Hepatocyte (in vitro differentiated cells): ENCODE measurements at regions not wholly inside any gene's neighbourhood (a gene's known extent, or its start where the extent isn't known, plus 50 kb on each side); places are given as distances from the start of the nearest gene placed in this dataset.

ENCODE experiments used
- DNase-seq: peaks from one replicate; pipeline ENCODE4 v3.0.0-alpha.2; 2016; ENCODE audit warnings: low spot score
- H2AFZ ChIP-seq: fragments of 200-600 bp; sonication (generic); 2 replicates; pipeline ENCODE4 v1.6.0; 2016; ENCODE audit warnings: antibody characterized with exemption, mild to moderate bottlenecking
- H3K27ac ChIP-seq: fragments of 200-600 bp; sonication (generic); 2 replicates; pipeline ENCODE4 v1.5.1; 2016; ENCODE audit warnings: mild to moderate bottlenecking
- H3K27me3 ChIP-seq: fragments of 200-600 bp; sonication (generic); 2 replicates; pipeline ENCODE4 v1.6.1; 2016
- H3K36me3 ChIP-seq: fragments of 200-600 bp; sonication (generic); replicated peaks from 2 replicates; pipeline ENCODE4 v1.5.1; 2016; ENCODE audit warnings: low read depth; ENCODE audit not compliant: insufficient read depth
- H3K4me1 ChIP-seq: fragments of 200-600 bp; sonication (generic); 2 replicates; pipeline ENCODE4 v1.5.1; 2016; ENCODE audit warnings: mild to moderate bottlenecking, moderate library complexity; ENCODE audit not compliant: insufficient read depth
- H3K4me2 ChIP-seq: fragments of 200-600 bp; sonication (generic); 2 replicates; pipeline ENCODE4 v1.6.0; 2016
- H3K4me3 ChIP-seq: fragments of 200-600 bp; sonication (generic); 2 replicates; pipeline ENCODE4 v1.5.1; 2016; ENCODE audit warnings: mild to moderate bottlenecking
- H3K79me2 ChIP-seq: fragments of 200-600 bp; sonication (generic); 2 replicates; pipeline ENCODE4 v1.6.0; 2017; ENCODE audit warnings: mild to moderate bottlenecking
- H3K9me2 ChIP-seq: fragments of 200-600 bp; sonication (generic); replicated peaks from 2 replicates; pipeline ENCODE4 v1.6.0; 2017; ENCODE audit warnings: mild to moderate bottlenecking; ENCODE audit not compliant: insufficient read depth
- H3K9me3 ChIP-seq: fragments of 200-600 bp; sonication (generic); 2 replicates; pipeline ENCODE4 v1.5.1; 2016; ENCODE audit warnings: low read depth, mild to moderate bottlenecking
- H4K20me1 ChIP-seq: fragments of 200-600 bp; sonication (generic); 2 replicates; pipeline ENCODE4 v1.6.0; 2016; ENCODE audit warnings: mild to moderate bottlenecking; ENCODE audit not compliant: insufficient read depth, poor library complexity, severe bottlenecking
- EZH2 ChIP-seq: fragments of 200-600 bp; sonication (generic); IDR thresholded peaks from 2 replicates; pipeline ENCODE4 v1.6.1; 2016; ENCODE audit warnings: antibody characterized with exemption, mild to moderate bottlenecking, borderline replicate concordance
- EZH2phosphoT487 ChIP-seq: fragments of 200-600 bp; sonication (generic); IDR thresholded peaks from one replicate; pipeline ENCODE4 v1.6.1; 2018; ENCODE audit warnings: antibody characterized with exemption, mild to moderate bottlenecking, low read depth, moderate library complexity; ENCODE audit not compliant: unreplicated experiment, severe bottlenecking
- WGBS: methylation state at CpG from one replicate; pipeline ENCODE4 v1.1.6; 2016; ENCODE audit warnings: low lambda C conversion rate; ENCODE audit errors: missing lambda C conversion rate; 5-methylcytosine and 5-hydroxymethylcytosine counted together
- TF ChIP-seq, protein P1 (sequence below): fragments of 200-600 bp; sonication (generic); IDR thresholded peaks from 2 replicates; pipeline ENCODE4 v1.5.1; 2016; ENCODE audit warnings: antibody characterized with exemption, mild to moderate bottlenecking; ENCODE audit not compliant: poor library complexity

DNA sequence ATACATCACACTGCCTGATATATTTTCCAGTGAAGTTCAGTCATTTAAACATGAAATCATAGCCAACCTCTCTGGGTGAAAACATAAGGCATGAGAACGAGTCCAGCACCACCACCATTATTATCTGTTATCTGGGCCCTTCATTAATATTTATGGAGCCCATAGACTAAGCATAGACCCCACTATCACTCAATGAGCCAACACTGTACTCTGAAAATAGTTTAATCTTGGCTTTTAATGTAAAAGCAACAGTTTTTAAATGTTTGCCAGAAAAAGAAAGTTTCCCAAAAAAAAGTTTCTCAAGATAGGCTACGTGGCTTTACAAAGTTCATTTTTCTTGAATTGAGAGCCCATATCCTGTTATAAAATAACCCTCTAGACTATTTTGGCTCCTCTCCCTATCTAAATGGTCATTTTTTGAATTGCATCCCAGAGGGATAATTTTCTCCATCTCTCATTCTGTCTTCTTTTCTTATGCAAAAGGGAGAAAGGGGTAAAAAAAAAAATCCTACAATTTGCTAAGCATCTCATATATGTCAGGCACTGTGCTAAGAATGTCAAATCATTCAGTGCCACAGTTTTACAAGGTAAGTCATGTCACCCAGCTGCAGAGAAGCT lies 66.1 kb downstream of the FZD1 start:
- Histone ChIP-seq H4K20me1 (no peaks in the 10 kb centered on the region), H3K4me3 (no peak overlapping the region), H2AFZ (no peak overlapping the region), H3K36me3 (no peaks in the 10 kb centered on the region), H3K27me3 (no peaks in the 10 kb centered on the region), H3K4me2 (no peak overlapping the region), H3K79me2 (no peaks in the 10 kb centered on the region), H3K9me3 (no peaks in the 10 kb centered on the region), H3K27ac (no peak overlapping the region), H3K4me1 (no peaks in the 10 kb centered on the region), H3K9me2 (no peaks in the 10 kb centered on the region)
- WGBS = 63% methylated on average over 2 of the region's 2 CpGs
- no peak for DNase-seq
- TF ChIP-seq EZH2 (no peak), EZH2phosphoT487 (no peak)
- TF ChIP-seq, protein P1, sequence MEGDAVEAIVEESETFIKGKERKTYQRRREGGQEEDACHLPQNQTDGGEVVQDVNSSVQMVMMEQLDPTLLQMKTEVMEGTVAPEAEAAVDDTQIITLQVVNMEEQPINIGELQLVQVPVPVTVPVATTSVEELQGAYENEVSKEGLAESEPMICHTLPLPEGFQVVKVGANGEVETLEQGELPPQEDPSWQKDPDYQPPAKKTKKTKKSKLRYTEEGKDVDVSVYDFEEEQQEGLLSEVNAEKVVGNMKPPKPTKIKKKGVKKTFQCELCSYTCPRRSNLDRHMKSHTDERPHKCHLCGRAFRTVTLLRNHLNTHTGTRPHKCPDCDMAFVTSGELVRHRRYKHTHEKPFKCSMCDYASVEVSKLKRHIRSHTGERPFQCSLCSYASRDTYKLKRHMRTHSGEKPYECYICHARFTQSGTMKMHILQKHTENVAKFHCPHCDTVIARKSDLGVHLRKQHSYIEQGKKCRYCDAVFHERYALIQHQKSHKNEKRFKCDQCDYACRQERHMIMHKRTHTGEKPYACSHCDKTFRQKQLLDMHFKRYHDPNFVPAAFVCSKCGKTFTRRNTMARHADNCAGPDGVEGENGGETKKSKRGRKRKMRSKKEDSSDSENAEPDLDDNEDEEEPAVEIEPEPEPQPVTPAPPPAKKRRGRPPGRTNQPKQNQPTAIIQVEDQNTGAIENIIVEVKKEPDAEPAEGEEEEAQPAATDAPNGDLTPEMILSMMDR = no peak

GRCh38 chr7:91330866-91331265 lies 66.6 kb downstream of the FZD1 start:
- H3K4me2 ChIP-seq = no peak overlapping the region
- no peak for DNase-seq
- TF ChIP-seq EZH2 = no peak
- TF ChIP-seq, protein P1 = no peak
- TF ChIP-seq EZH2phosphoT487 = no peak
- H3K4me1 ChIP-seq = no peaks in the 10 kb centered on the region
- 67% methylated on average over 3 of the region's 3 CpGs for WGBS
- H3K36me3 ChIP-seq = no peaks in the 10 kb centered on the region
- H2AFZ ChIP-seq = no peak overlapping the region
- H3K9me2 ChIP-seq = no peaks in the 10 kb centered on the region
- H3K4me3 ChIP-seq = no peak overlapping the region
- H3K27me3 ChIP-seq = no peaks in the 10 kb centered on the region
- no peak overlapping the region for H3K27ac ChIP-seq
- H3K79me2 ChIP-seq = no peaks in the 10 kb centered on the region
- no peaks in the 10 kb centered on the region for H4K20me1 ChIP-seq
- no peaks in the 10 kb centered on the region for H3K9me3 ChIP-seq

DNA sequence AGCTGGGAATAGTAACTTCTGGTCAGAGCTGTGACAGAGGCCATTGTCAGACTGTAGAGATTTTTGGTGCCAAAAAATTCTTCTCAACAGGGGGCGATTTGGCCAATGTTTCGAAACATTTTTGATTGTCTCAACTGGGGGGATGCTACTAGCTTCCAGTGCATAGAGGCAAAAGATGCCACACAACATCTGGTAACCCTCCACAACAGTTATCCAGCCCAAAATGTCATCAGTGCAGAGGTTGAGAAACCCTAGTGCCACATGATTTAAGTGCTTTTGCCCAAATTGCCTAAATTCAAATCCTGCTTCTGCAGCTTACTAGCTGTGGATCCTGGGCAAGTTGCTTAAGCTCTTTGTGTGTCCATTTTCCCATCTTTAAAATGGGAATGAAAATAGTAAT lies 71.9 kb downstream of the FZD1 start:
- WGBS = 88% methylated on average over 2 of the region's 2 CpGs
- no peaks in the 10 kb centered on the region for H3K4me1 ChIP-seq
- H3K27ac ChIP-seq = no peak overlapping the region
- no peaks in the 10 kb centered on the region for H3K36me3 ChIP-seq
- DNase-seq = no peak
- H2AFZ ChIP-seq = no peak overlapping the region
- TF ChIP-seq EZH2 (no peak), EZH2phosphoT487 (no peak)
- TF ChIP-seq, protein P1 = no peak
- no peaks in the 10 kb centered on the region for H4K20me1 ChIP-seq
- no peak overlapping the region for H3K4me3 ChIP-seq
- H3K9me2 ChIP-seq = no peaks in the 10 kb centered on the region
- H3K79me2 ChIP-seq = no peaks in the 10 kb centered on the region
- H3K27me3 ChIP-seq = no peaks in the 10 kb centered on the region
- H3K9me3 ChIP-seq = no peaks in the 10 kb centered on the region
- H3K4me2 ChIP-seq = no peak overlapping the region
